PC-9 (cell line): ENCODE measurements at regions not wholly inside any gene's neighbourhood (a gene's known extent, or its start where the extent isn't known, plus 50 kb on each side); places are given as distances from the start of the nearest gene placed in this dataset.

Source experiments
- BruUV-seq: library from RNA; stranded (reverse); fragments of 400-500 nt; replicated peaks from 2 replicates; lab custom pipeline; 2021; lab: Mats Ljungman, UMichigan
- CTCF ChIA-PET: fragments of 300-600 bp; sonication (Branson Sonifier 250); formaldehyde crosslinking; loops from one replicate; lab custom pipeline; 2022; ENCODE audit warnings: antibody characterized with exemption; lab: Charles Lee
- POLR2A ChIA-PET: fragments of 300-600 bp; sonication (Branson Sonifier 250); formaldehyde crosslinking; loops from one replicate; lab custom pipeline; 2022; ENCODE audit warnings: antibody characterized with exemption; ENCODE audit not compliant: unreplicated experiment; lab: Charles Lee
- DNase-seq, 2 experiments: peaks; one replicate each; pipeline versions ENCODE4 v3.0.0 to v3.0.0-alpha.2; 2015 to 2022; ENCODE audit warnings: mixed read lengths in 1 of 2
- H2AFZ ChIP-seq: fragments of 200-600 bp; sonication (generic); 2 replicates; pipeline ENCODE4 v1.8.1; 2017; ENCODE audit warnings: antibody characterized with exemption
- H3F3A ChIP-seq: fragments of 200-600 bp; sonication (generic); 2 replicates; pipeline ENCODE4 v1.8.1; 2017; ENCODE audit warnings: antibody characterized with exemption, mild to moderate bottlenecking, low read depth; ENCODE audit not compliant: insufficient read depth
- H3K27ac ChIP-seq: fragments of 200-600 bp; sonication (generic); 2 replicates; pipeline ENCODE4 v1.6.1; 2016; ENCODE audit warnings: mixed run types
- H3K27me3 ChIP-seq: fragments of 200-600 bp; sonication (generic); 2 replicates; pipeline ENCODE4 v1.6.1; 2016; ENCODE audit warnings: low read depth, mixed run types; ENCODE audit not compliant: insufficient read depth
- H3K36me3 ChIP-seq: fragments of 200-600 bp; sonication (generic); 2 replicates; pipeline ENCODE4 v1.6.1; 2016; ENCODE audit warnings: low read depth, mixed run types
- H3K4me1 ChIP-seq: fragments of 200-600 bp; sonication (generic); replicated peaks from 2 replicates; pipeline ENCODE4 v1.6.1; 2016; ENCODE audit warnings: mixed run types; ENCODE audit not compliant: insufficient read depth
- H3K4me2 ChIP-seq: fragments of 200-600 bp; sonication (generic); 2 replicates; pipeline ENCODE4 v1.6.1; 2017; ENCODE audit warnings: mixed run types
- H3K4me3 ChIP-seq: fragments of 200-600 bp; sonication (generic); 2 replicates; pipeline ENCODE4 v1.6.1; 2016; ENCODE audit warnings: mixed run types
- H3K79me2 ChIP-seq: fragments of 200-600 bp; sonication (generic); 2 replicates; pipeline ENCODE4 v1.6.1; 2017; ENCODE audit warnings: low read depth, mixed run types
- H3K9me2 ChIP-seq: fragments of 200-600 bp; sonication (generic); 2 replicates; pipeline ENCODE4 v1.8.1; 2017; ENCODE audit warnings: mild to moderate bottlenecking; ENCODE audit not compliant: insufficient read depth
- H3K9me3 ChIP-seq: fragments of 200-600 bp; sonication (generic); 2 replicates; pipeline ENCODE4 v1.8.1; 2016; ENCODE audit warnings: low read depth; ENCODE audit not compliant: insufficient read depth
- H4K20me1 ChIP-seq: fragments of 200-600 bp; sonication (generic); 2 replicates; pipeline ENCODE4 v1.8.1; 2017; ENCODE audit not compliant: insufficient read depth
- EZH2 ChIP-seq: fragments of 200-600 bp; sonication (generic); IDR thresholded peaks from 2 replicates; pipeline ENCODE4 v1.8.0; 2017; ENCODE audit warnings: antibody characterized with exemption, low read depth
- intact Hi-C: fragments of 100-400 bp; cut with micrococcal nuclease; formaldehyde crosslinking; loops from one replicate; pipeline ENCODE4 v1.10.0; 2022; ENCODE audit not compliant: unreplicated experiment
- TF ChIP-seq, protein P1 (sequence below): fragments of 200-600 bp; sonication (generic); conservative IDR thresholded peaks from 2 replicates; pipeline ENCODE4 v1.6.1; 2017; ENCODE audit warnings: mixed run types, antibody characterized with exemption, mild to moderate bottlenecking, moderate library complexity

DNA sequence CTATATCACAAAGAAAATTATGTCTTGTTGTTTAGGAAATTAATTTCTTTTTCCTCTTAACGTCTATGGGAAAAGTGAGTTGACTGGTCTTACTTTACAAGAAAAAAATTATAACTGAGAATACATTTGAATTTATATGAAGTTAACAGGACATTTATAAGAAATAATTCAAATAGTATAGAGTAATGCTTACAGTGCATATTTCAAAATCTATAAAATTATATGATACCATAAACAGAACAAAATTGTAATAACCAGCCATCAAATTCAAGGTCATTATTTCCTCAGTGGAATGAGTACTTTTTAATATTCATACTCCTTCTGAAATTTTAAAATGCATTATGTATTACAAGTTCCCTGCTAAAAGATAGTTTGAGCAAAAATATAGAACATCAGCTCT, 884.5 kb downstream of the TECRL start:
- no peak overlapping the region for H2AFZ ChIP-seq
- POLR2A ChIA-PET, result interaction anchor here (0.6 kb wide), 1 partner anchor 39 kb away, joined by 4 read pairs; no protein-coding TSS in a partner anchor
- H4K20me1 ChIP-seq, result no peaks in the 10 kb centered on the region
- H3K36me3 ChIP-seq, result no peaks in the 10 kb centered on the region
- H3K9me3 ChIP-seq, result no peaks in the 10 kb centered on the region
- no peaks in the 10 kb centered on the region for H3K27me3 ChIP-seq
- H3K9me2 ChIP-seq, result no peaks in the 10 kb centered on the region
- no peaks in the 10 kb centered on the region for H3K79me2 ChIP-seq
- H3F3A ChIP-seq, result no peaks in the 10 kb centered on the region
- H3K4me2 ChIP-seq, result no peak overlapping the region
- H3K4me1 ChIP-seq, result no peaks in the 10 kb centered on the region
- CTCF ChIA-PET, result no interaction called here
- no peak overlapping the region for H3K4me3 ChIP-seq
- DNase-seq, result no peak
- H3K27ac ChIP-seq, result no peak overlapping the region
- intact Hi-C loops, result loop anchor here (5.0 kb wide), 2 partner anchors 193 to 1013 kb away; no protein-coding TSS in a partner anchor
- TF ChIP-seq, protein P1, sequence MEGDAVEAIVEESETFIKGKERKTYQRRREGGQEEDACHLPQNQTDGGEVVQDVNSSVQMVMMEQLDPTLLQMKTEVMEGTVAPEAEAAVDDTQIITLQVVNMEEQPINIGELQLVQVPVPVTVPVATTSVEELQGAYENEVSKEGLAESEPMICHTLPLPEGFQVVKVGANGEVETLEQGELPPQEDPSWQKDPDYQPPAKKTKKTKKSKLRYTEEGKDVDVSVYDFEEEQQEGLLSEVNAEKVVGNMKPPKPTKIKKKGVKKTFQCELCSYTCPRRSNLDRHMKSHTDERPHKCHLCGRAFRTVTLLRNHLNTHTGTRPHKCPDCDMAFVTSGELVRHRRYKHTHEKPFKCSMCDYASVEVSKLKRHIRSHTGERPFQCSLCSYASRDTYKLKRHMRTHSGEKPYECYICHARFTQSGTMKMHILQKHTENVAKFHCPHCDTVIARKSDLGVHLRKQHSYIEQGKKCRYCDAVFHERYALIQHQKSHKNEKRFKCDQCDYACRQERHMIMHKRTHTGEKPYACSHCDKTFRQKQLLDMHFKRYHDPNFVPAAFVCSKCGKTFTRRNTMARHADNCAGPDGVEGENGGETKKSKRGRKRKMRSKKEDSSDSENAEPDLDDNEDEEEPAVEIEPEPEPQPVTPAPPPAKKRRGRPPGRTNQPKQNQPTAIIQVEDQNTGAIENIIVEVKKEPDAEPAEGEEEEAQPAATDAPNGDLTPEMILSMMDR, result no peak
- no peak for TF ChIP-seq EZH2
- BruUV-seq, result no TSS peak

DNA sequence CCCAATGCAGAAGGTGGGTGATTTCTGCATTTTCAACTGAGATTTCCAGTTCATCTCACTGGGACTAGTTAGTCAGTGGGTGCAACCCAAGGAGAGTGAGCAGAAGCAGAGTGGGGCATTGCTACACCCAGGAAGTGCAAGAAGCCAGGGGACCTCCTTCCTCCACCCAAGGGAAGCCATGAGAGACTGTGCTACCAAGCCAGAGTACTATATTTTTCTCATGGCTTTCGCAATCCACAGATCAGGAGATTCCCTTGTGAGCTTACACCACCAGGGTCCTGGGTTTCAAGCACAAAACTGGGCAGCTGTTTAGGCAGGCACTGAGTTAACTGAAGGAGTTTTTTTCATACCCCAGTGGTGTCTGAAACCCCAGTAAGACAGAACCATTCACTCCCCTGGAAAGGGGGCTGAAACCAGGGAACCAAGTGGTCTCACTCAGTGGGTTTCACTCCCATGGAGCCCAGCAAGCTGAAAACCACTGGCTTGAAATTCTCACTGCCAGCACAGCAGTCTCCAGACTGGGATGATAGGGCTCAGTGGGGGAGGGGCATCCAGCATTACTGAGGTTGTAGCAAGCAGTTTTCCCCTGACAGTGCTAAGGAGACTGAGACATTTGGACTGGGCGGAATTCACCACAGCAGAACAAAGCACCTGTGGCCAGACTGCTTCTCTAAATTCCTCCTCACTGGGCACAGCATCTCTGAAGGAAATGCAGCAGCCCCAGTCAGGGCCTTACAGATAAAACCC, 903.4 kb downstream of the TECRL start:
- CTCF ChIA-PET, result no interaction called here
- intact Hi-C loops, result no loop called here
- no peak overlapping the region for H3K4me3 ChIP-seq
- TF ChIP-seq, protein P1, result no peak
- TF ChIP-seq EZH2, result no peak
- no peaks in the 10 kb centered on the region for H3F3A ChIP-seq
- no peaks in the 10 kb centered on the region for H3K36me3 ChIP-seq
- no TSS peak for BruUV-seq
- no peaks in the 10 kb centered on the region for H3K9me3 ChIP-seq
- POLR2A ChIA-PET, result no interaction called here
- no peaks in the 10 kb centered on the region for H3K79me2 ChIP-seq
- H3K9me2 ChIP-seq, result no peaks in the 10 kb centered on the region
- no peak overlapping the region for H3K27ac ChIP-seq
- H3K27me3 ChIP-seq, result no peaks in the 10 kb centered on the region
- no peaks in the 10 kb centered on the region for H4K20me1 ChIP-seq
- DNase-seq, result no peak
- no peaks in the 10 kb centered on the region for H3K4me1 ChIP-seq
- no peak overlapping the region for H2AFZ ChIP-seq
- no peak overlapping the region for H3K4me2 ChIP-seq

DNA sequence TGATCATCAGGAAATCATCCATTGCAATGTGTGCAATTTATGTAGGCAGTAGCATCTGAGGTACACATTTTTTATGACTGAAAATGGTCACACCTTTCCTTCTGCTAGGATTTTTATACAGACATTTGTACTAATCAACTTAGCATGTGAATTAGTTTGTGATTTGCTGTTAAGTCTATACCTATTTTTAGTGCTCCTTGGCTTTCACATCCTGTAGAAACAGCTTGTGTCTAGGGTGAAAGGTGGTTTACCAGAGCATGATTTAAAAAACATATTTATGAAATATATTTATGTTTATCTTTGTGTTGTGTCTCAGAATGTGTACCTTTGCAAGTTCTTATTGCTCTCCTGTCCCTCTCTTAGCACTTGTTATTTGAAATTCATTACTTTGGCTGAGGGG, 916.0 kb downstream of the TECRL start:
- H3K4me3 ChIP-seq, result no peak overlapping the region
- no peaks in the 10 kb centered on the region for H3K36me3 ChIP-seq
- intact Hi-C loops, result no loop called here
- H4K20me1 ChIP-seq, result no peaks in the 10 kb centered on the region
- no peak overlapping the region for H2AFZ ChIP-seq
- H3K9me2 ChIP-seq, result no peaks in the 10 kb centered on the region
- no peak overlapping the region for H3K27ac ChIP-seq
- ChIA-PET CTCF (no interaction called here), POLR2A (no interaction called here)
- TF ChIP-seq EZH2, result no peak
- TF ChIP-seq, protein P1, result no peak
- no peak for DNase-seq
- no peaks in the 10 kb centered on the region for H3K27me3 ChIP-seq
- no peak overlapping the region for H3K4me2 ChIP-seq
- H3K9me3 ChIP-seq, result no peaks in the 10 kb centered on the region
- BruUV-seq, result no TSS peak
- H3F3A ChIP-seq, result no peaks in the 10 kb centered on the region
- H3K4me1 ChIP-seq, result no peaks in the 10 kb centered on the region
- no peaks in the 10 kb centered on the region for H3K79me2 ChIP-seq
